ENCODE measurements at regions not wholly inside any gene's neighbourhood (a gene's known extent, or its start where the extent isn't known, plus 50 kb on each side); places are given as distances from the start of the nearest gene placed in this dataset.

DNA sequence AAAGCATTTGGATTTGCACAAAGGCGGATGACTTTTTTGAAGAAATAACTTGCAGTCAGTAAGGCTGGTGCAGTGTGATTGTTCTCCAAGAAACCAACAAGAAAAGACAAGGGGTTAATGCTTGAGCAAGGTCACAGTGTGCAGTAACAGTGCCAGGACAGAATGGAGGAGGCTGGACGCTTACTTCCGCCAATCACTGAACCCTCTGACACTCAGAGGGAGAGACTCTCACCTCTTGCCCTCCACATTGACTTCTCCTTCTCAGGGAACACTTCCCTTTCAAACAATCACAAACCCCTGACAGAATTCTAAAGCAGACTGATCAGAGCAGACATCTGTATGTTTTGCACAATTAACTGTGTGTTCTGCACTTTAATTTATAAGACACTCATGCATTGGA is 228.4 kb downstream of the BLID start:
- TF ChIP-seq, protein P1, sequence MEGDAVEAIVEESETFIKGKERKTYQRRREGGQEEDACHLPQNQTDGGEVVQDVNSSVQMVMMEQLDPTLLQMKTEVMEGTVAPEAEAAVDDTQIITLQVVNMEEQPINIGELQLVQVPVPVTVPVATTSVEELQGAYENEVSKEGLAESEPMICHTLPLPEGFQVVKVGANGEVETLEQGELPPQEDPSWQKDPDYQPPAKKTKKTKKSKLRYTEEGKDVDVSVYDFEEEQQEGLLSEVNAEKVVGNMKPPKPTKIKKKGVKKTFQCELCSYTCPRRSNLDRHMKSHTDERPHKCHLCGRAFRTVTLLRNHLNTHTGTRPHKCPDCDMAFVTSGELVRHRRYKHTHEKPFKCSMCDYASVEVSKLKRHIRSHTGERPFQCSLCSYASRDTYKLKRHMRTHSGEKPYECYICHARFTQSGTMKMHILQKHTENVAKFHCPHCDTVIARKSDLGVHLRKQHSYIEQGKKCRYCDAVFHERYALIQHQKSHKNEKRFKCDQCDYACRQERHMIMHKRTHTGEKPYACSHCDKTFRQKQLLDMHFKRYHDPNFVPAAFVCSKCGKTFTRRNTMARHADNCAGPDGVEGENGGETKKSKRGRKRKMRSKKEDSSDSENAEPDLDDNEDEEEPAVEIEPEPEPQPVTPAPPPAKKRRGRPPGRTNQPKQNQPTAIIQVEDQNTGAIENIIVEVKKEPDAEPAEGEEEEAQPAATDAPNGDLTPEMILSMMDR (IDR thresholded peaks at IDR 0.05): no peak
- TF ChIP-seq POLR2A (IDR thresholded peaks at IDR 0.05): no peak
